GM23338 (cell line): ENCODE measurements at regions not wholly inside any gene's neighbourhood (a gene's known extent, or its start where the extent isn't known, plus 50 kb on each side); places are given as distances from the start of the nearest gene placed in this dataset.

Source experiments
- CREB1 ChIP-seq: fragments of 250-450 bp; sonication (Bioruptor Pico); IDR thresholded peaks from 2 replicates; pipeline ENCODE4 v1.5.0; 2020; ENCODE audit warnings: low read depth, mild to moderate bottlenecking, moderate library complexity
- EZH2 ChIP-seq: fragments of 200-600 bp; sonication (generic); IDR thresholded peaks from one replicate; pipeline ENCODE4 v1.8.0; 2017; ENCODE audit warnings: antibody characterized with exemption, mild to moderate bottlenecking, low read depth; ENCODE audit not compliant: unreplicated experiment
- EZH2phosphoT487 ChIP-seq: fragments of 200-600 bp; sonication (generic); IDR thresholded peaks from one replicate; pipeline ENCODE4 v1.8.1; 2018; ENCODE audit warnings: antibody characterized with exemption; ENCODE audit not compliant: unreplicated experiment
- JUNB ChIP-seq: IDR thresholded peaks from one replicate; pipeline ENCODE4 v1.6.1; 2016; ENCODE audit warnings: antibody characterized with exemption; ENCODE audit not compliant: unreplicated experiment
- NANOG ChIP-seq: IDR thresholded peaks from 2 replicates; pipeline ENCODE4 v1.6.1; 2016; ENCODE audit warnings: antibody characterized with exemption, borderline replicate concordance
- POLR2AphosphoS5 ChIP-seq: IDR thresholded peaks from 2 replicates; pipeline ENCODE4 v1.6.1; 2016; ENCODE audit warnings: antibody characterized with exemption, low read depth
- STAT1 ChIP-seq: IDR thresholded peaks from one replicate; pipeline ENCODE4 v1.6.1; 2016; ENCODE audit warnings: antibody characterized with exemption; ENCODE audit not compliant: unreplicated experiment
- ZNF114 ChIP-seq: fragments of 250-450 bp; sonication (Bioruptor Pico); IDR thresholded peaks from 2 replicates; pipeline ENCODE4 v1.5.0; 2020; ENCODE audit warnings: mild to moderate bottlenecking, moderate library complexity
- ZNF331 ChIP-seq: fragments of 250-450 bp; sonication (Bioruptor Pico); IDR thresholded peaks from 2 replicates; pipeline ENCODE4 v1.5.0; 2020; ENCODE audit warnings: low read depth, mild to moderate bottlenecking, moderate library complexity
- TF ChIP-seq, protein P1 (sequence below), 2 experiments: fragments of 200-600 bp in 1 of 2; sonication (generic) in 1 of 2; conservative IDR thresholded peaks; 2 replicates each; pipeline versions ENCODE4 v1.5.1 to v1.6.1; 2016 to 2017; ENCODE audit warnings: antibody characterized with exemption in 2 of 2, low read depth in 2 of 2, mild to moderate bottlenecking in 2 of 2, moderate library complexity in 1 of 2
- TF ChIP-seq, protein P2 (sequence below): IDR thresholded peaks from one replicate; pipeline ENCODE4 v1.6.1; 2018; ENCODE audit warnings: antibody characterized with exemption; ENCODE audit not compliant: unreplicated experiment
- TF ChIP-seq, protein P3 (sequence below): IDR thresholded peaks from 2 replicates; pipeline ENCODE4 v1.6.1; 2016; ENCODE audit warnings: antibody characterized with exemption
- TF ChIP-seq, protein P4 (sequence below): fragments of 250-450 bp; sonication (Bioruptor Pico); IDR thresholded peaks from 2 replicates; pipeline ENCODE4 v1.5.0; 2020; ENCODE audit warnings: mild to moderate bottlenecking, moderate library complexity

DNA sequence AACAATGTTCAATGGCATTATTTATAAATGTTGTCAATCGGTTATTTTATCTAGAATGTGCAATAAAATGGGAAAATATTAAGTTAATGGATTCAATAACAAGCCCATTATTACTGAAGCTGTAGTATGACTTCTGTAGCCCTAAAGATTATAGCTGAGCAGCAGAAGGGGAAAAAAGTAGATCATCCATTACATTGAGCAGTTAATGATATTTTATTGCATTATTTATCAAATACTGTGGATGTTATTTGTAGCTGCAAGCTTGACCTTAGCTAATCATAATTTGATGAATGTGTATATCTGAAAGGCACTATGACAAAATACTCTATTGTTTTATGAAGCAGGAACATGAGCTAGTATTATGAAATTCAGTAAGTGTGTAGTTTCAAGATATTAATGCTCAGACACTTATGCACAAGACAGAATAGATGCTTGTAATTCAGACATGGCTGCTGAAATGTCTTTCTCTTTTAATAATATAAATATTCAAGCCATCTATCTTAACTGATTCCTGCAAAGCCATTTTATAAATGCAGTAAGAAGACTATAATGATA, 131.5 kb upstream of the MGAT4C start:
- TF ChIP-seq, protein P1, sequence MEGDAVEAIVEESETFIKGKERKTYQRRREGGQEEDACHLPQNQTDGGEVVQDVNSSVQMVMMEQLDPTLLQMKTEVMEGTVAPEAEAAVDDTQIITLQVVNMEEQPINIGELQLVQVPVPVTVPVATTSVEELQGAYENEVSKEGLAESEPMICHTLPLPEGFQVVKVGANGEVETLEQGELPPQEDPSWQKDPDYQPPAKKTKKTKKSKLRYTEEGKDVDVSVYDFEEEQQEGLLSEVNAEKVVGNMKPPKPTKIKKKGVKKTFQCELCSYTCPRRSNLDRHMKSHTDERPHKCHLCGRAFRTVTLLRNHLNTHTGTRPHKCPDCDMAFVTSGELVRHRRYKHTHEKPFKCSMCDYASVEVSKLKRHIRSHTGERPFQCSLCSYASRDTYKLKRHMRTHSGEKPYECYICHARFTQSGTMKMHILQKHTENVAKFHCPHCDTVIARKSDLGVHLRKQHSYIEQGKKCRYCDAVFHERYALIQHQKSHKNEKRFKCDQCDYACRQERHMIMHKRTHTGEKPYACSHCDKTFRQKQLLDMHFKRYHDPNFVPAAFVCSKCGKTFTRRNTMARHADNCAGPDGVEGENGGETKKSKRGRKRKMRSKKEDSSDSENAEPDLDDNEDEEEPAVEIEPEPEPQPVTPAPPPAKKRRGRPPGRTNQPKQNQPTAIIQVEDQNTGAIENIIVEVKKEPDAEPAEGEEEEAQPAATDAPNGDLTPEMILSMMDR (conservative IDR thresholded peaks at IDR 0.05; ENCODE audit: low read depth in 2 of 2) = no peak
- TF ChIP-seq POLR2AphosphoS5 (no peak), STAT1 (no peak), EZH2phosphoT487 (no peak), EZH2 (no peak), JUNB (no peak), NANOG (no peak), CREB1 (CRISPR knock-in tag) (no peak), ZNF114 (CRISPR knock-in tag) (no peak), ZNF331 (CRISPR knock-in tag) (no peak)
- TF ChIP-seq, protein P2, sequence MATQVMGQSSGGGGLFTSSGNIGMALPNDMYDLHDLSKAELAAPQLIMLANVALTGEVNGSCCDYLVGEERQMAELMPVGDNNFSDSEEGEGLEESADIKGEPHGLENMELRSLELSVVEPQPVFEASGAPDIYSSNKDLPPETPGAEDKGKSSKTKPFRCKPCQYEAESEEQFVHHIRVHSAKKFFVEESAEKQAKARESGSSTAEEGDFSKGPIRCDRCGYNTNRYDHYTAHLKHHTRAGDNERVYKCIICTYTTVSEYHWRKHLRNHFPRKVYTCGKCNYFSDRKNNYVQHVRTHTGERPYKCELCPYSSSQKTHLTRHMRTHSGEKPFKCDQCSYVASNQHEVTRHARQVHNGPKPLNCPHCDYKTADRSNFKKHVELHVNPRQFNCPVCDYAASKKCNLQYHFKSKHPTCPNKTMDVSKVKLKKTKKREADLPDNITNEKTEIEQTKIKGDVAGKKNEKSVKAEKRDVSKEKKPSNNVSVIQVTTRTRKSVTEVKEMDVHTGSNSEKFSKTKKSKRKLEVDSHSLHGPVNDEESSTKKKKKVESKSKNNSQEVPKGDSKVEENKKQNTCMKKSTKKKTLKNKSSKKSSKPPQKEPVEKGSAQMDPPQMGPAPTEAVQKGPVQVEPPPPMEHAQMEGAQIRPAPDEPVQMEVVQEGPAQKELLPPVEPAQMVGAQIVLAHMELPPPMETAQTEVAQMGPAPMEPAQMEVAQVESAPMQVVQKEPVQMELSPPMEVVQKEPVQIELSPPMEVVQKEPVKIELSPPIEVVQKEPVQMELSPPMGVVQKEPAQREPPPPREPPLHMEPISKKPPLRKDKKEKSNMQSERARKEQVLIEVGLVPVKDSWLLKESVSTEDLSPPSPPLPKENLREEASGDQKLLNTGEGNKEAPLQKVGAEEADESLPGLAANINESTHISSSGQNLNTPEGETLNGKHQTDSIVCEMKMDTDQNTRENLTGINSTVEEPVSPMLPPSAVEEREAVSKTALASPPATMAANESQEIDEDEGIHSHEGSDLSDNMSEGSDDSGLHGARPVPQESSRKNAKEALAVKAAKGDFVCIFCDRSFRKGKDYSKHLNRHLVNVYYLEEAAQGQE = no peak
- TF ChIP-seq, protein P3, sequence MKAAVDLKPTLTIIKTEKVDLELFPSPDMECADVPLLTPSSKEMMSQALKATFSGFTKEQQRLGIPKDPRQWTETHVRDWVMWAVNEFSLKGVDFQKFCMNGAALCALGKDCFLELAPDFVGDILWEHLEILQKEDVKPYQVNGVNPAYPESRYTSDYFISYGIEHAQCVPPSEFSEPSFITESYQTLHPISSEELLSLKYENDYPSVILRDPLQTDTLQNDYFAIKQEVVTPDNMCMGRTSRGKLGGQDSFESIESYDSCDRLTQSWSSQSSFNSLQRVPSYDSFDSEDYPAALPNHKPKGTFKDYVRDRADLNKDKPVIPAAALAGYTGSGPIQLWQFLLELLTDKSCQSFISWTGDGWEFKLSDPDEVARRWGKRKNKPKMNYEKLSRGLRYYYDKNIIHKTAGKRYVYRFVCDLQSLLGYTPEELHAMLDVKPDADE = no peak
- TF ChIP-seq, protein P4, sequence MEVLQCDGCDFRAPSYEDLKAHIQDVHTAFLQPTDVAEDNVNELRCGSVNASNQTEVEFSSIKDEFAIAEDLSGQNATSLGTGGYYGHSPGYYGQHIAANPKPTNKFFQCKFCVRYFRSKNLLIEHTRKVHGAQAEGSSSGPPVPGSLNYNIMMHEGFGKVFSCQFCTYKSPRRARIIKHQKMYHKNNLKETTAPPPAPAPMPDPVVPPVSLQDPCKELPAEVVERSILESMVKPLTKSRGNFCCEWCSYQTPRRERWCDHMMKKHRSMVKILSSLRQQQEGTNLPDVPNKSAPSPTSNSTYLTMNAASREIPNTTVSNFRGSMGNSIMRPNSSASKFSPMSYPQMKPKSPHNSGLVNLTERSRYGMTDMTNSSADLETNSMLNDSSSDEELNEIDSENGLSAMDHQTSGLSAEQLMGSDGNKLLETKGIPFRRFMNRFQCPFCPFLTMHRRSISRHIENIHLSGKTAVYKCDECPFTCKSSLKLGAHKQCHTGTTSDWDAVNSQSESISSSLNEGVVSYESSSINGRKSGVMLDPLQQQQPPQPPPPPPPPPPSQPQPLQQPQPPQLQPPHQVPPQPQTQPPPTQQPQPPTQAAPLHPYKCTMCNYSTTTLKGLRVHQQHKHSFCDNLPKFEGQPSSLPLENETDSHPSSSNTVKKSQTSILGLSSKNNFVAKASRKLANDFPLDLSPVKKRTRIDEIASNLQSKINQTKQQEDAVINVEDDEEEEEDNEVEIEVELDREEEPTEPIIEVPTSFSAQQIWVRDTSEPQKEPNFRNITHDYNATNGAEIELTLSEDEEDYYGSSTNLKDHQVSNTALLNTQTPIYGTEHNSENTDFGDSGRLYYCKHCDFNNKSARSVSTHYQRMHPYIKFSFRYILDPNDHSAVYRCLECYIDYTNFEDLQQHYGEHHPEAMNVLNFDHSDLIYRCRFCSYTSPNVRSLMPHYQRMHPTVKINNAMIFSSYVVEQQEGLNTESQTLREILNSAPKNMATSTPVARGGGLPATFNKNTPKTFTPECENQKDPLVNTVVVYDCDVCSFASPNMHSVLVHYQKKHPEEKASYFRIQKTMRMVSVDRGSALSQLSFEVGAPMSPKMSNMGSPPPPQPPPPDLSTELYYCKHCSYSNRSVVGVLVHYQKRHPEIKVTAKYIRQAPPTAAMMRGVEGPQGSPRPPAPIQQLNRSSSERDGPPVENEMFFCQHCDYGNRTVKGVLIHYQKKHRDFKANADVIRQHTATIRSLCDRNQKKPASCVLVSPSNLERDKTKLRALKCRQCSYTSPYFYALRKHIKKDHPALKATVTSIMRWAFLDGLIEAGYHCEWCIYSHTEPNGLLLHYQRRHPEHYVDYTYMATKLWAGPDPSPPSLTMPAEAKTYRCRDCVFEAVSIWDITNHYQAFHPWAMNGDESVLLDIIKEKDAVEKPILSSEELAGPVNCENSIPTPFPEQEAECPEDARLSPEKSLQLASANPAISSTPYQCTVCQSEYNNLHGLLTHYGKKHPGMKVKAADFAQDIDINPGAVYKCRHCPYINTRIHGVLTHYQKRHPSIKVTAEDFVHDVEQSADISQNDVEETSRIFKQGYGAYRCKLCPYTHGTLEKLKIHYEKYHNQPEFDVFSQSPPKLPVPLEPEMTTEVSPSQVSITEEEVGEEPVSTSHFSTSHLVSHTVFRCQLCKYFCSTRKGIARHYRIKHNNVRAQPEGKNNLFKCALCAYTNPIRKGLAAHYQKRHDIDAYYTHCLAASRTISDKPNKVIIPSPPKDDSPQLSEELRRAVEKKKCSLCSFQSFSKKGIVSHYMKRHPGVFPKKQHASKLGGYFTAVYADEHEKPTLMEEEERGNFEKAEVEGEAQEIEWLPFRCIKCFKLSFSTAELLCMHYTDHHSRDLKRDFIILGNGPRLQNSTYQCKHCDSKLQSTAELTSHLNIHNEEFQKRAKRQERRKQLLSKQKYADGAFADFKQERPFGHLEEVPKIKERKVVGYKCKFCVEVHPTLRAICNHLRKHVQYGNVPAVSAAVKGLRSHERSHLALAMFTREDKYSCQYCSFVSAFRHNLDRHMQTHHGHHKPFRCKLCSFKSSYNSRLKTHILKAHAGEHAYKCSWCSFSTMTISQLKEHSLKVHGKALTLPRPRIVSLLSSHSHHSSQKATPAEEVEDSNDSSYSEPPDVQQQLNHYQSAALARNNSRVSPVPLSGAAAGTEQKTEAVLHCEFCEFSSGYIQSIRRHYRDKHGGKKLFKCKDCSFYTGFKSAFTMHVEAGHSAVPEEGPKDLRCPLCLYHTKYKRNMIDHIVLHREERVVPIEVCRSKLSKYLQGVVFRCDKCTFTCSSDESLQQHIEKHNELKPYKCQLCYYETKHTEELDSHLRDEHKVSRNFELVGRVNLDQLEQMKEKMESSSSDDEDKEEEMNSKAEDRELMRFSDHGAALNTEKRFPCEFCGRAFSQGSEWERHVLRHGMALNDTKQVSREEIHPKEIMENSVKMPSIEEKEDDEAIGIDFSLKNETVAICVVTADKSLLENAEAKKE (CRISPR knock-in tag) = no peak
